Mesenchymal stem cell (in vitro differentiated cells and primary cell): ENCODE measurements at regions not wholly inside any gene's neighbourhood (a gene's known extent, or its start where the extent isn't known, plus 50 kb on each side); places are given as distances from the start of the nearest gene placed in this dataset.

ENCODE experiments used
- DNase-seq: peaks from one replicate; pipeline ENCODE4 v3.0.0-alpha.2; 2013
- H2AFZ ChIP-seq: one replicate; pipeline ENCODE4 v1.6.1; 2013; ENCODE audit warnings: low read depth, mild to moderate bottlenecking, control low read depth, inconsistent platforms, low read length, moderate library complexity
- H2AK5ac ChIP-seq: 2 replicates; pipeline ENCODE4 v1.6.1; 2013; ENCODE audit warnings: low read length, moderate library complexity, mild to moderate bottlenecking, inconsistent platforms; ENCODE audit not compliant: severe bottlenecking
- H2BK120ac ChIP-seq: one replicate; pipeline ENCODE4 v1.6.1; 2013; ENCODE audit warnings: low read depth, mild to moderate bottlenecking, inconsistent platforms, low read length, moderate library complexity
- H2BK12ac ChIP-seq, 2 experiments: one replicate each; pipeline ENCODE4 v1.6.1; 2013; ENCODE audit warnings: inconsistent platforms in 2 of 2, low read length in 2 of 2, mild to moderate bottlenecking in 2 of 2, moderate library complexity in 2 of 2, control low read depth in 1 of 2
- H2BK15ac ChIP-seq: one replicate; pipeline ENCODE4 v1.6.1; 2013; ENCODE audit warnings: mild to moderate bottlenecking, low read depth, inconsistent platforms; ENCODE audit not compliant: poor library complexity, severe bottlenecking
- H2BK5ac ChIP-seq: 2 replicates; pipeline ENCODE4 v1.6.1; 2013; ENCODE audit warnings: low read depth, mild to moderate bottlenecking, low read length, control low read depth, inconsistent platforms; ENCODE audit not compliant: poor library complexity, severe bottlenecking
- H3K14ac ChIP-seq, 2 experiments: one replicate each; pipeline ENCODE4 v1.6.1; 2013; ENCODE audit warnings: inconsistent platforms in 2 of 2, low read length in 2 of 2, control low read depth in 1 of 2, mild to moderate bottlenecking in 1 of 2, moderate library complexity in 1 of 2
- H3K18ac ChIP-seq, 2 experiments: one replicate each; pipeline ENCODE4 v1.6.1; 2013; ENCODE audit warnings: inconsistent platforms in 2 of 2, low read length in 2 of 2, control low read depth in 1 of 2, low read depth in 1 of 2, mild to moderate bottlenecking in 1 of 2
- H3K23ac ChIP-seq, 2 experiments: one replicate each; pipeline ENCODE4 v1.6.1; 2013; ENCODE audit warnings: inconsistent platforms in 2 of 2, low read length in 2 of 2, mild to moderate bottlenecking in 2 of 2, moderate library complexity in 2 of 2, control low read depth in 1 of 2
- H3K27ac ChIP-seq: 2 replicates; pipeline ENCODE4 v1.5.1; 2013; ENCODE audit warnings: mild to moderate bottlenecking, moderate library complexity, low read length, control low read depth, inconsistent platforms; ENCODE audit not compliant: poor library complexity, severe bottlenecking
- H3K27me3 ChIP-seq, 2 experiments: 2 replicates each; pipeline versions ENCODE4 v1.6.1 to v1.7.0; 2013; ENCODE audit warnings: low read length in 2 of 2, mild to moderate bottlenecking in 2 of 2, moderate library complexity in 2 of 2, control low read depth in 1 of 2, inconsistent platforms in 1 of 2; ENCODE audit not compliant: control insufficient read depth in 1 of 2, insufficient read depth in 1 of 2
- H3K36me3 ChIP-seq, 2 experiments: 2 replicates each; pipeline versions ENCODE4 v1.6.1 to v1.7.0; 2013; ENCODE audit warnings: low read length in 2 of 2, control low read depth in 1 of 2, inconsistent platforms in 1 of 2, low read depth in 1 of 2, mild to moderate bottlenecking in 1 of 2; ENCODE audit not compliant: insufficient read depth in 2 of 2, control insufficient read depth in 1 of 2
- H3K4ac ChIP-seq, 2 experiments: one replicate each; pipeline ENCODE4 v1.6.1; 2013; ENCODE audit warnings: inconsistent platforms in 2 of 2, low read length in 2 of 2, mild to moderate bottlenecking in 2 of 2, moderate library complexity in 2 of 2, control low read depth in 1 of 2, low read depth in 1 of 2
- H3K4me1 ChIP-seq: 2 replicates; pipeline ENCODE4 v1.6.1; 2013; ENCODE audit warnings: low read depth, low read length, control low read depth; ENCODE audit not compliant: control insufficient read depth, insufficient read depth
- H3K4me2 ChIP-seq: 2 replicates; pipeline ENCODE4 v1.6.1; 2013; ENCODE audit warnings: low read length, mild to moderate bottlenecking, inconsistent platforms; ENCODE audit not compliant: poor library complexity, severe bottlenecking
- H3K4me3 ChIP-seq, 2 experiments: 2 replicates each; pipeline versions ENCODE4 v1.5.1 to v1.7.0; 2013; ENCODE audit warnings: low read length in 2 of 2, mild to moderate bottlenecking in 2 of 2, control low read depth in 1 of 2, low read depth in 1 of 2; ENCODE audit not compliant: insufficient read depth in 1 of 2
- H3K79me1 ChIP-seq: replicated peaks from 2 replicates; pipeline ENCODE4 v1.6.1; 2013; ENCODE audit warnings: mild to moderate bottlenecking, control low read depth, low read length, inconsistent platforms; ENCODE audit not compliant: poor library complexity, severe bottlenecking
- H3K9ac ChIP-seq: 2 replicates; pipeline ENCODE4 v1.7.0; 2013; ENCODE audit warnings: mild to moderate bottlenecking, low read length, moderate library complexity
- H3K9me3 ChIP-seq: 2 replicates; pipeline ENCODE4 v1.7.0; 2013; ENCODE audit warnings: mild to moderate bottlenecking, low read length; ENCODE audit not compliant: control insufficient read depth
- H4K8ac ChIP-seq: one replicate; pipeline ENCODE4 v1.6.1; 2013; ENCODE audit warnings: inconsistent platforms, mild to moderate bottlenecking, low read length, moderate library complexity
- H4K91ac ChIP-seq: one replicate; pipeline ENCODE4 v1.6.1; 2013; ENCODE audit warnings: mild to moderate bottlenecking, low read length, inconsistent platforms
- WGBS: methylation state at CpG from one replicate; pipeline ENCODE4 v1.1.7; 2013; ENCODE audit warnings: mixed read lengths; 5-methylcytosine and 5-hydroxymethylcytosine counted together

GRCh38 chr2:41837610-41838009, 210.2 kb upstream of the PKDCC start:
- no peak overlapping the region for H3K4ac ChIP-seq
- peaks cover 4 to 16% of the 10 kb centered on the region in 2 experiments for H3K27me3 ChIP-seq
- H2AFZ ChIP-seq, result no peak overlapping the region
- H3K9me3 ChIP-seq, result no peaks in the 10 kb centered on the region
- H2BK120ac ChIP-seq, result no peak overlapping the region
- no peak overlapping the region for H2AK5ac ChIP-seq
- H3K18ac ChIP-seq, result no peak overlapping the region
- DNase-seq, result no peak
- no peak overlapping the region for H3K4me3 ChIP-seq
- H3K79me1 ChIP-seq, result no peaks in the 10 kb centered on the region
- H3K14ac ChIP-seq, result no peak overlapping the region
- H3K4me2 ChIP-seq, result no peak overlapping the region
- H2BK12ac ChIP-seq, result no peak overlapping the region
- no peak overlapping the region for H3K23ac ChIP-seq
- no peaks in the 10 kb centered on the region for H3K36me3 ChIP-seq
- no peak overlapping the region for H3K27ac ChIP-seq
- H3K4me1 ChIP-seq, result peaks cover 2% of the 10 kb centered on the region
- no peak overlapping the region for H2BK5ac ChIP-seq
- no peak overlapping the region for H3K9ac ChIP-seq
- no peak overlapping the region for H4K8ac ChIP-seq
- no peak overlapping the region for H4K91ac ChIP-seq
- H2BK15ac ChIP-seq, result no peak overlapping the region

GRCh38 chr2:41840702-41841551, 206.9 kb upstream of the PKDCC start:
- Histone ChIP-seq H3K36me3 (no peaks in the 10 kb centered on the region), H2BK120ac (no peak overlapping the region), H3K27ac (peak overlapping the region; percentile 62), H2BK5ac (no peak overlapping the region), H3K9ac (peak overlapping the region; percentile 90), H3K18ac (peak overlapping the region; percentile 72 to 84), H3K79me1 (no peaks in the 10 kb centered on the region), H3K14ac (no peak overlapping the region), H3K9me3 (no peaks in the 10 kb centered on the region), H3K4me2 (peak overlapping the region; percentile 74), H2BK12ac (no peak overlapping the region), H4K8ac (peak overlapping the region; percentile 86), H4K91ac (peak overlapping the region; percentile 6), H3K23ac (no peak overlapping the region), H2AFZ (peak overlapping the region; percentile 30), H3K4ac (peak overlapping the region; percentile 35 to 40), H2BK15ac (no peak overlapping the region), H2AK5ac (no peak overlapping the region), H3K4me1 (peaks cover 2% of the 10 kb centered on the region), H3K4me3 (peak overlapping the region; percentile 60 to 90), H3K27me3 (peaks cover 6 to 31% of the 10 kb centered on the region in 2 experiments)
- peak; percentile 97 for DNase-seq
- under 1% methylated on average over 43 of the region's 48 CpGs for WGBS

GRCh38 chr2:41846962-41847361, 200.9 kb upstream of the PKDCC start:
- peaks cover 11 to 46% of the 10 kb centered on the region in 2 experiments for H3K27me3 ChIP-seq
- no peak overlapping the region for H2BK120ac ChIP-seq
- no peak overlapping the region for H2BK15ac ChIP-seq
- no peaks in the 10 kb centered on the region for H3K36me3 ChIP-seq
- no peak overlapping the region for H3K18ac ChIP-seq
- no peak overlapping the region for H3K4me3 ChIP-seq
- H4K8ac ChIP-seq, result no peak overlapping the region
- H4K91ac ChIP-seq, result no peak overlapping the region
- H3K9me3 ChIP-seq, result no peaks in the 10 kb centered on the region
- no peak for DNase-seq
- H3K4me1 ChIP-seq, result no peaks in the 10 kb centered on the region
- H3K4me2 ChIP-seq, result no peak overlapping the region
- no peak overlapping the region for H3K9ac ChIP-seq
- no peak overlapping the region for H3K4ac ChIP-seq
- H3K23ac ChIP-seq, result no peak overlapping the region
- no peak overlapping the region for H2AK5ac ChIP-seq
- no peak overlapping the region for H3K14ac ChIP-seq
- H2AFZ ChIP-seq, result no peak overlapping the region
- no peak overlapping the region for H3K27ac ChIP-seq
- no peaks in the 10 kb centered on the region for H3K79me1 ChIP-seq
- no CpG with 5 or more reads among the region's 1 CpG for WGBS
- H2BK5ac ChIP-seq, result no peak overlapping the region
- no peak overlapping the region for H2BK12ac ChIP-seq

- Histone ChIP-seq H2BK15ac (no peak overlapping the region), H3K4me1 (no peaks in the 10 kb centered on the region), H2BK120ac (no peak overlapping the region), H3K14ac (no peak overlapping the region), H3K9me3 (no peaks in the 10 kb centered on the region), H3K79me1 (no peaks in the 10 kb centered on the region), H2AFZ (no peak overlapping the region), H3K23ac (no peak overlapping the region), H3K4ac (no peak overlapping the region), H2BK5ac (no peak overlapping the region), H3K4me3 (no peak overlapping the region), H3K18ac (no peak overlapping the region), H3K27me3 (peaks cover 11 to 45% of the 10 kb centered on the region in 2 experiments), H4K8ac (no peak overlapping the region), H2BK12ac (no peak overlapping the region), H3K4me2 (no peak overlapping the region), H3K36me3 (no peaks in the 10 kb centered on the region), H2AK5ac (no peak overlapping the region), H4K91ac (no peak overlapping the region), H3K27ac (no peak overlapping the region), H3K9ac (no peak overlapping the region)
- 89% methylated on average over 6 of the region's 7 CpGs for WGBS
- peak; percentile 46 for DNase-seq
Measured at GRCh38 chr2:41847744-41848441, 199.9 kb upstream of the PKDCC start.
